ENCODE measurements at regions not wholly inside any gene's neighbourhood (a gene's known extent, or its start where the extent isn't known, plus 50 kb on each side); places are given as distances from the start of the nearest gene placed in this dataset.

GRCh38 chr13:58666331-58666730 is 1034.8 kb downstream of the PCDH17 start:
- TF ChIP-seq CTCF (conservative IDR thresholded peaks at IDR 0.05) (no peak), EZH2 (IDR thresholded peaks at IDR 0.05; ENCODE audit: low read depth) (no peak)
